Ecto neural progenitor cell (in vitro differentiated cells): ENCODE measurements at regions not wholly inside any gene's neighbourhood (a gene's known extent, or its start where the extent isn't known, plus 50 kb on each side); places are given as distances from the start of the nearest gene placed in this dataset.
"Not testable (repeated sequence)": the region's sequence is repeated elsewhere in the genome, so short reads cannot be mapped to it uniquely, and the experiment has no call there.

ENCODE experiments used
- DNase-seq: peaks from one replicate; pipeline ENCODE4 v3.0.0-alpha.2; 2018; ENCODE audit warnings: low spot score

DNA sequence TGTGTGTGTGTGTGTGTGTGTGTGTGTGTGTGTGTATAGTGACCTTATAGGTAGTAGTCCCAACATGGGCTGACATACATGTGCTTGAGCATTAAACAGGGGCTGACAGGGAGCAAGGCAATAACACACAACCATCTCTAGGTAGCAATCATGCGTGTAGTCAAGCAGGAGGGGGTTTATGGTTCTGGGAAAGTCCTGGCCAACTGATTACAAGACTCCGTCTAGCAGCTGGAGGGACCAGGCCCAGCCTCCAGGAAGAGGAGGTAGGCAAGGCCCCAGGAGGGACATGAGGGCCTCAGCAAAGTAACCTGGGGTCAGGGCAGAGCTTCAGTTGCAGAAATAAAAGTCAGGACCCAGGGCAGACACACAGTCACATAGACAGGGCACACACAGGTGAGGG lies 60.6 kb upstream of the E2F3 start:
- DNase-seq = no peak

GRCh38 chr6:20341564-20341963 lies 60.1 kb upstream of the E2F3 start:
- no peak for DNase-seq

DNA sequence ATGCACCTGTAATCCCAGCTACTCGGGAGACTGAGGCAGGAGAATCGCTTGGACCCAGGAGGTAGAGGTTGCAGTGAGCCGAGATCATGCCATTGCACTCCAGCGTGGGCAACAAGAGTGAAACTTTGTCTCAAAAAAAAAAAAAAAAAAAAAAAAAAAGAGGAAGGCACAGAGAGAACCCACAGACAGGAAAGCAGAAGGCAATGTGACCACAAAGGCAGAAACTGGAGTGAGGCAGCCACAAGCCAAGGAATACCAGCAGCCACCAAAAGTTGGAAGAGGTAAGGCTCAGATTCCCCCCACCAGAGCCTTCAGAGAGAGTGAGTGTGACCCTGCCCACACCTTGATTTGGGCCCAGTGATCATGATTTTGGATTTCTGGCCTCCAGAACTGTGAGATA lies 54.7 kb upstream of the E2F3 start:
- not testable (repeated sequence) for DNase-seq

GRCh38 chr6:20348041-20348440 lies 53.6 kb upstream of the E2F3 start:
- no peak for DNase-seq

- no peak for DNase-seq
Observed at GRCh38 chr6:20349225-20349624, 52.5 kb upstream of the E2F3 start.

GRCh38 chr6:20350215-20350614 lies 51.5 kb upstream of the E2F3 start:
- no peak for DNase-seq

DNA sequence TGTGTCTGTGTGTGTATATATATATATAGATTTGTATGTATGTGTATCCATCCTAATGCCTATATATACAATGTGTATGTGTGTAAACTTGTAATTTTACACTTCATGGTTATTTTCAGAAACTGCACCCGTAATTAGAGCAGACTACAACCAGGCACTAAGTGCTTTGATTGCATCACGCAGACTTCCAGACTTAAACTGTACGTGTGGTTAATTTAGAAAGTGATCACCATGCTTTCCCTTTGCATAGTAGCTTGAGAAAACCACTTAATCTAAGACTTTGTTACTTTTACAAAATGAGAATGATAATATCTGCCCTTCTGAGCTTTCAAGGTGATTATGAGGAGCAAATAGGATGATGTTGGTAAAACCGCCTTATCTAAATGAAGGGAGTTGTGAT lies 50.1 kb upstream of the E2F3 start:
- no peak for DNase-seq
